GM18511 (cell line): ENCODE measurements at regions not wholly inside any gene's neighbourhood (a gene's known extent, or its start where the extent isn't known, plus 50 kb on each side); places are given as distances from the start of the nearest gene placed in this dataset.
"Not testable (repeated sequence)": the region's sequence is repeated elsewhere in the genome, so short reads cannot be mapped to it uniquely, and the experiment has no call there.

Experiments
- ATAC-seq: cut with Tn5 transposase; IDR thresholded peaks from one replicate; pipeline ENCODE4 v1.9.1; 2021; ENCODE audit warnings: mild to moderate bottlenecking, moderate library complexity; ENCODE audit not compliant: unreplicated experiment

GRCh38 chr2:156765450-156765849 lies 329.3 kb downstream of the GPD2 start:
- ATAC-seq, result no peak

GRCh38 chr2:156769802-156770201 lies 333.6 kb downstream of the GPD2 start:
- no peak for ATAC-seq

GRCh38 chr2:156778916-156779315 lies 342.7 kb downstream of the GPD2 start:
- no peak for ATAC-seq

- no peak for ATAC-seq
Observed at GRCh38 chr2:156779416-156780120, 343.4 kb downstream of the GPD2 start.

- ATAC-seq, result not testable (repeated sequence)
Observed at GRCh38 chr2:156781677-156782076, 345.5 kb downstream of the GPD2 start.

- no peak for ATAC-seq
Observed at GRCh38 chr2:156784020-156784701, 348.0 kb downstream of the GPD2 start.

GRCh38 chr2:156787517-156787916 lies 351.3 kb downstream of the GPD2 start:
- no peak for ATAC-seq

GRCh38 chr2:156790343-156791037 lies 354.3 kb downstream of the GPD2 start:
- ATAC-seq, result no peak

GRCh38 chr2:156792242-156792840 lies 356.2 kb downstream of the GPD2 start:
- ATAC-seq, result no peak

GRCh38 chr2:156797832-156798231 lies 361.7 kb downstream of the GPD2 start:
- no peak for ATAC-seq

- no peak for ATAC-seq
Observed at GRCh38 chr2:156800065-156800653, 364.0 kb downstream of the GPD2 start.

- no peak for ATAC-seq
Observed at GRCh38 chr2:156800781-156801361, 364.7 kb downstream of the GPD2 start.

- ATAC-seq, result no peak
Observed at GRCh38 chr2:156803243-156803642, 367.1 kb downstream of the GPD2 start.

- no peak for ATAC-seq
Observed at GRCh38 chr2:156803967-156804366, 367.8 kb downstream of the GPD2 start.

GRCh38 chr2:156810094-156810493 lies 373.9 kb downstream of the GPD2 start:
- no peak for ATAC-seq

- no peak for ATAC-seq
Observed at GRCh38 chr2:156812496-156812895, 376.3 kb downstream of the GPD2 start.

- ATAC-seq, result no peak
Observed at GRCh38 chr2:156817430-156817829, 381.3 kb downstream of the GPD2 start.

- no peak for ATAC-seq
Observed at GRCh38 chr2:156818221-156818620, 382.0 kb downstream of the GPD2 start.

- no peak for ATAC-seq
Observed at GRCh38 chr2:156818944-156819343, 382.8 kb downstream of the GPD2 start.

- ATAC-seq, result no peak
Observed at GRCh38 chr2:156826341-156826933, 390.3 kb downstream of the GPD2 start.
